ENCODE measurements at regions not wholly inside any gene's neighbourhood (a gene's known extent, or its start where the extent isn't known, plus 50 kb on each side); places are given as distances from the start of the nearest gene placed in this dataset.
"Not testable (repeated sequence)": the region's sequence is repeated elsewhere in the genome, so short reads cannot be mapped to it uniquely, and the experiment has no call there.

DNA sequence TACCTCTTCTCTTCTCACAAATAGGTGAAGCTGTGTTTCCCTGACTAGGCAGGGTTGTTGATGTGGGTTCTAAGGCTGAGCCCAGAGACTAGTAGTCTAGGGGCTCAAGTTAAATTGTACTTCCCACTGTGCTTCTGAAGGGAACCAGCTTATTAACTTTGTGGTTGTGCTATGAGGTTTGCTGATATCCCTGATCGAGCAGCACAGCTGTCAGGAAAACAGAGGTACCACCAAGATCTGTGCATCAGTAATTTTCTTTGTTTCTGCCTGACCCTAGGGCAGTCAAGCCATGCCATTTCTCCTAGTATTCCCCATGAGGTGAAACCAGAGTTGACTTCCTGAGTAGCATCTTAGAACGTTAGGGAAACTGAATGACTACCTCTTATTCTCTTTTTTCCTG lies 853.8 kb upstream of the MIR17HG start:
- no peaks in the 10 kb centered on the region for H3K4me1 ChIP-seq (ENCODE audit: insufficient read depth, low read length)
- no peaks in the 10 kb centered on the region for H3K27me3 ChIP-seq (ENCODE audit: low read length)
- ATAC-seq (no peak), DNase-seq (no peak)
- no peak overlapping the region for H2AFZ ChIP-seq (ENCODE audit: low read length)
- H3K9me2 ChIP-seq (replicated peaks; ENCODE audit: low read length): no peaks in the 10 kb centered on the region
- no peaks in the 10 kb centered on the region for H4K20me1 ChIP-seq (ENCODE audit: low read length)
- no peak overlapping the region for H3K27ac ChIP-seq (ENCODE audit: low read length)
- H3K4me2 ChIP-seq (ENCODE audit: low read length): no peak overlapping the region
- H3K79me2 ChIP-seq (ENCODE audit: low read length): no peaks in the 10 kb centered on the region
- ChIA-PET POLR2A (ENCODE audit: unreplicated experiment) (interaction anchor here (0.6 kb wide), 1 partner anchor 440 kb away, joined by 3 read pairs; no protein-coding TSS in a partner anchor), CTCF (no interaction called here)
- no peak overlapping the region for H3K4me3 ChIP-seq (ENCODE audit: low read length)
- H3F3A ChIP-seq (ENCODE audit: low read length, unreplicated experiment): no peaks in the 10 kb centered on the region
- BruUV-seq (replicated peaks): no TSS peak
- no peaks in the 10 kb centered on the region for H3K9me3 ChIP-seq (ENCODE audit: low read length)
- intact Hi-C loops (cut with micrococcal nuclease): no loop called here
- no peak overlapping the region for H3K9ac ChIP-seq (ENCODE audit: low read length)
- no peak for TF ChIP-seq EZH2 (IDR thresholded peaks at IDR 0.05; ENCODE audit: low read length, unreplicated experiment)
- TF ChIP-seq EZH2phosphoT487 (IDR thresholded peaks at IDR 0.05; ENCODE audit: borderline replicate concordance, low read length): no peak
- TF ChIP-seq, protein P1, sequence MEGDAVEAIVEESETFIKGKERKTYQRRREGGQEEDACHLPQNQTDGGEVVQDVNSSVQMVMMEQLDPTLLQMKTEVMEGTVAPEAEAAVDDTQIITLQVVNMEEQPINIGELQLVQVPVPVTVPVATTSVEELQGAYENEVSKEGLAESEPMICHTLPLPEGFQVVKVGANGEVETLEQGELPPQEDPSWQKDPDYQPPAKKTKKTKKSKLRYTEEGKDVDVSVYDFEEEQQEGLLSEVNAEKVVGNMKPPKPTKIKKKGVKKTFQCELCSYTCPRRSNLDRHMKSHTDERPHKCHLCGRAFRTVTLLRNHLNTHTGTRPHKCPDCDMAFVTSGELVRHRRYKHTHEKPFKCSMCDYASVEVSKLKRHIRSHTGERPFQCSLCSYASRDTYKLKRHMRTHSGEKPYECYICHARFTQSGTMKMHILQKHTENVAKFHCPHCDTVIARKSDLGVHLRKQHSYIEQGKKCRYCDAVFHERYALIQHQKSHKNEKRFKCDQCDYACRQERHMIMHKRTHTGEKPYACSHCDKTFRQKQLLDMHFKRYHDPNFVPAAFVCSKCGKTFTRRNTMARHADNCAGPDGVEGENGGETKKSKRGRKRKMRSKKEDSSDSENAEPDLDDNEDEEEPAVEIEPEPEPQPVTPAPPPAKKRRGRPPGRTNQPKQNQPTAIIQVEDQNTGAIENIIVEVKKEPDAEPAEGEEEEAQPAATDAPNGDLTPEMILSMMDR (conservative IDR thresholded peaks at IDR 0.05; ENCODE audit: low read depth, low read length): no peak
- no peaks in the 10 kb centered on the region for H3K36me3 ChIP-seq (ENCODE audit: low read depth, low read length)

GRCh38 chr13:90494849-90495248 lies 852.6 kb upstream of the MIR17HG start:
- DNase-seq; POLR2A ChIA-PET (ENCODE audit: unreplicated experiment); ATAC-seq; H3K4me3 ChIP-seq (ENCODE audit: low read length); CTCF ChIA-PET; H4K20me1 ChIP-seq (ENCODE audit: low read length); H3K4me1 ChIP-seq (ENCODE audit: insufficient read depth, low read length); H3K9me3 ChIP-seq (ENCODE audit: low read length); H3K36me3 ChIP-seq (ENCODE audit: low read depth, low read length); H3K27me3 ChIP-seq (ENCODE audit: low read length); H3K9ac ChIP-seq (ENCODE audit: low read length); H2AFZ ChIP-seq (ENCODE audit: low read length); H3K4me2 ChIP-seq (ENCODE audit: low read length); H3K79me2 ChIP-seq (ENCODE audit: low read length); H3K27ac ChIP-seq (ENCODE audit: low read length); BruUV-seq (replicated peaks); H3K9me2 ChIP-seq (replicated peaks; ENCODE audit: low read length); H3F3A ChIP-seq (ENCODE audit: low read length, unreplicated experiment); intact Hi-C loops (cut with micrococcal nuclease): not testable (repeated sequence)

- no peak for ATAC-seq
- no peaks in the 10 kb centered on the region for H3K27me3 ChIP-seq (ENCODE audit: low read length)
- POLR2A ChIA-PET (ENCODE audit: unreplicated experiment): no interaction called here
- TF ChIP-seq EZH2 (IDR thresholded peaks at IDR 0.05; ENCODE audit: low read length, unreplicated experiment) (no peak), EZH2phosphoT487 (IDR thresholded peaks at IDR 0.05; ENCODE audit: borderline replicate concordance, low read length) (no peak)
- TF ChIP-seq, protein P1 (conservative IDR thresholded peaks at IDR 0.05; ENCODE audit: low read depth, low read length): no peak
- BruUV-seq (replicated peaks): no TSS peak
- intact Hi-C loops (cut with micrococcal nuclease): no loop called here
- H4K20me1 ChIP-seq (ENCODE audit: low read length): no peaks in the 10 kb centered on the region
- no peaks in the 10 kb centered on the region for H3K36me3 ChIP-seq (ENCODE audit: low read depth, low read length)
- no peak for DNase-seq
- CTCF ChIA-PET: no interaction called here
- H2AFZ ChIP-seq (ENCODE audit: low read length): no peak overlapping the region
- no peaks in the 10 kb centered on the region for H3F3A ChIP-seq (ENCODE audit: low read length, unreplicated experiment)
- no peak overlapping the region for H3K27ac ChIP-seq (ENCODE audit: low read length)
- no peaks in the 10 kb centered on the region for H3K4me1 ChIP-seq (ENCODE audit: insufficient read depth, low read length)
- no peaks in the 10 kb centered on the region for H3K9me2 ChIP-seq (replicated peaks; ENCODE audit: low read length)
- no peak overlapping the region for H3K9ac ChIP-seq (ENCODE audit: low read length)
- H3K4me2 ChIP-seq (ENCODE audit: low read length): no peak overlapping the region
- H3K79me2 ChIP-seq (ENCODE audit: low read length): no peaks in the 10 kb centered on the region
- H3K4me3 ChIP-seq (ENCODE audit: low read length): no peak overlapping the region
- no peaks in the 10 kb centered on the region for H3K9me3 ChIP-seq (ENCODE audit: low read length)
Observed at GRCh38 chr13:90498096-90498495, 849.4 kb upstream of the MIR17HG start.
